SK-N-SH treated with all-trans-retinoic acid at 6 μM for 48 hours (cell line): ENCODE measurements at regions not wholly inside any gene's neighbourhood (a gene's known extent, or its start where the extent isn't known, plus 50 kb on each side); places are given as distances from the start of the nearest gene placed in this dataset.

Experiments used
- CSRNP3 ChIP-seq: fragments of 250-450 bp; sonication (Bioruptor Pico); IDR thresholded peaks from 2 replicates; pipeline ENCODE4 v1.5.1; 2021; ENCODE audit warnings: mild to moderate bottlenecking, moderate library complexity
- ESRRG ChIP-seq: fragments of 250-450 bp; sonication (Bioruptor Pico); IDR thresholded peaks from 2 replicates; pipeline ENCODE4 v1.6.1; 2021; ENCODE audit warnings: mild to moderate bottlenecking
- ISL1 ChIP-seq: fragments of 250-450 bp; sonication (Bioruptor Pico); IDR thresholded peaks from 2 replicates; pipeline ENCODE4 v2.1.2; 2022; ENCODE audit warnings: mild to moderate bottlenecking, moderate library complexity
- PPARA ChIP-seq: fragments of 250-450 bp; sonication (Bioruptor Pico); IDR thresholded peaks from 2 replicates; pipeline ENCODE4 v1.5.0; 2020; ENCODE audit warnings: mild to moderate bottlenecking, borderline replicate concordance
- ZFP3 ChIP-seq: fragments of 250-450 bp; sonication (Bioruptor Pico); IDR thresholded peaks from 2 replicates; pipeline ENCODE4 v1.5.0; 2020; ENCODE audit warnings: mild to moderate bottlenecking, moderate library complexity
- ZNF565 ChIP-seq: fragments of 450-650 bp; formaldehyde crosslinking; conservative IDR thresholded peaks from 2 replicates; pipeline ENCODE4 v1.5.0; 2020; ENCODE audit warnings: low read depth, mild to moderate bottlenecking, moderate library complexity
- TF ChIP-seq, protein P1 (sequence below): fragments of 250-450 bp; sonication (Bioruptor Pico); IDR thresholded peaks from 2 replicates; pipeline ENCODE4 v1.5.1; 2020; ENCODE audit warnings: low read depth, mild to moderate bottlenecking, moderate library complexity

- TF ChIP-seq PPARA (CRISPR knock-in tag) (no peak), ESRRG (CRISPR knock-in tag) (no peak), ZFP3 (no peak), ZNF565 (CRISPR knock-in tag) (no peak), ISL1 (CRISPR knock-in tag) (no peak), CSRNP3 (CRISPR knock-in tag) (no peak)
- TF ChIP-seq, protein P1, sequence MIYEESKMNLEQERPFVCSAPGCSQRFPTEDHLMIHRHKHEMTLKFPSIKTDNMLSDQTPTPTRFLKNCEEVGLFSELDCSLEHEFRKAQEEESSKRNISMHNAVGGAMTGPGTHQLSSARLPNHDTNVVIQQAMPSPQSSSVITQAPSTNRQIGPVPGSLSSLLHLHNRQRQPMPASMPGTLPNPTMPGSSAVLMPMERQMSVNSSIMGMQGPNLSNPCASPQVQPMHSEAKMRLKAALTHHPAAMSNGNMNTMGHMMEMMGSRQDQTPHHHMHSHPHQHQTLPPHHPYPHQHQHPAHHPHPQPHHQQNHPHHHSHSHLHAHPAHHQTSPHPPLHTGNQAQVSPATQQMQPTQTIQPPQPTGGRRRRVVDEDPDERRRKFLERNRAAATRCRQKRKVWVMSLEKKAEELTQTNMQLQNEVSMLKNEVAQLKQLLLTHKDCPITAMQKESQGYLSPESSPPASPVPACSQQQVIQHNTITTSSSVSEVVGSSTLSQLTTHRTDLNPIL (CRISPR knock-in tag) = no peak
Measured at GRCh38 chr11:8326337-8326736, 62.7 kb upstream of the LMO1 start.
